HG02938 (cell line): ENCODE measurements at regions not wholly inside any gene's neighbourhood (a gene's known extent, or its start where the extent isn't known, plus 50 kb on each side); places are given as distances from the start of the nearest gene placed in this dataset.

ENCODE experiments used
- ATAC-seq: cut with Tn5 transposase; IDR thresholded peaks from one replicate; pipeline ENCODE4 v1.9.1; 2021; ENCODE audit warnings: mild to moderate bottlenecking, moderate library complexity; ENCODE audit not compliant: unreplicated experiment

- no peak for ATAC-seq
Observed at GRCh38 chr2:120439637-120440384, 93.9 kb downstream of the INHBB start.

GRCh38 chr2:120440521-120441350, 94.8 kb downstream of the INHBB start:
- ATAC-seq = no peak

- ATAC-seq = no peak
Observed at GRCh38 chr2:120441351-120441700, 95.4 kb downstream of the INHBB start.

GRCh38 chr2:120441744-120442471, 96.0 kb downstream of the INHBB start:
- ATAC-seq = no peak

GRCh38 chr2:120442541-120442922, 96.6 kb downstream of the INHBB start:
- no peak for ATAC-seq

- no peak for ATAC-seq
Observed at GRCh38 chr2:120442923-120443571, 97.1 kb downstream of the INHBB start.

GRCh38 chr2:120443946-120444345, 98.0 kb downstream of the INHBB start:
- no peak for ATAC-seq

- no peak for ATAC-seq
Observed at GRCh38 chr2:120444691-120445240, 98.8 kb downstream of the INHBB start.

- no peak for ATAC-seq
Observed at GRCh38 chr2:120445449-120446143, 99.7 kb downstream of the INHBB start.

- no peak for ATAC-seq
Observed at GRCh38 chr2:120446236-120447126, 100.5 kb downstream of the INHBB start.

- no peak for ATAC-seq
Observed at GRCh38 chr2:120447127-120447785, 101.3 kb downstream of the INHBB start.

GRCh38 chr2:120448436-120448835, 102.5 kb downstream of the INHBB start:
- ATAC-seq = no peak

- no peak for ATAC-seq
Observed at GRCh38 chr2:120448961-120449810, 103.2 kb downstream of the INHBB start.

- no peak for ATAC-seq
Observed at GRCh38 chr2:120450196-120450820, 104.4 kb downstream of the INHBB start.

- ATAC-seq = no peak
Observed at GRCh38 chr2:120451334-120451733, 105.4 kb downstream of the INHBB start.

- no peak for ATAC-seq
Observed at GRCh38 chr2:120452131-120452530, 106.2 kb downstream of the INHBB start.

- ATAC-seq = no peak
Observed at GRCh38 chr2:120452945-120453634, 107.2 kb downstream of the INHBB start.
